NCI-H446 treated with DMSO at 0.1 percent for 48 hours (cell line): ENCODE measurements at regions not wholly inside any gene's neighbourhood (a gene's known extent, or its start where the extent isn't known, plus 50 kb on each side); places are given as distances from the start of the nearest gene placed in this dataset.

Experiments
- DNase-seq: peaks from one replicate; lab custom pipeline; 2025; lab: John Stamatoyannopoulos, UW

DNA sequence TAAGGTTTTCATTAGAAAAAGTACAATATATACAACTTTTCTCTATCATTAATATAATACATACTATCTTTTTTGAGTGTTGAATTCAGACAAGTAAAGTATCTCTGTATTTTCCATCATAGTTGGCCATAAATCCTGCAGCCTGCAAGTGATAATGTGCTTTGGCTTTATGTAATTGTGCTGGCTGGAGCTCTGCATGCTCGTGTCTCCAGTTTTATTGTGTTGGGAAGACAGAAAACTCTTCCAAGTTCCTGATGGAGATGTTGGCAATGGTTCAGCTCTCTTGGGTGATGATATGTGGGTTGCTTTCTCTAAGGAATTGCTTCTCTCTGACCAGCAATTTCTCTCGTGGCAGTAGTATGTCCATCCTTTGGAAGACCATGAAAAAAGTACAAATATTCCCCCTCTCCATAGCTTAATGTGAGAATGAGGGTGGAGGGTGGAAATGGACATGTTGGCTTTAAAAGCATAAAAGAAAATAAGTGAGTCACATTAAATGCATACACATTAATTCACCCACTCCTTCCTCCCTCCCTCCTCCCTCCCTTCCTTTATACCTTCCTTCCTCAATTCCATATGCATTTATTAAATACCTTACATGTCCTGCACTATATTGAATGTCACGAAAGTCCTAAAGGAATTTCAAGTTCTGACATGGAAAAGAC is 344.2 kb downstream of the MTX2 start:
- DNase-seq, result no peak

DNA sequence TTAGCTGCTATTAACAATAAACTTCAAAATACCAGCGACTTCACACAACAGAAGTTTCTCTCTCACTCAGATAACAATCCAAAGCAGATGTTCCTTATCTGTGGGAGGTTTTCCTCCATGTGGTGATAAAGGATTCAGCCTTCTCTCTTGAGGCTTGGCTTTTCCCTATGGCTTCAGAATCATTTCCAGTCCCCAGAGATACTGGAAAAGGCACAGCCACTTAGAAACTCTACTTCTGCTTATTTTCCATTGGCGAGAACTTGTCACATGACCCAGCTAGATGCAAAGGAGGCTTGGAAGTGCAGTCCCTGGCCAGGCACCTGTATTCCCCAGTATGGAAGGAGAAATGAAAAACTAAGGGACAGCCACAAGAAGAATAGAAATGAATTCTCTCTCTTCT is 344.8 kb downstream of the MTX2 start:
- no peak for DNase-seq

DNA sequence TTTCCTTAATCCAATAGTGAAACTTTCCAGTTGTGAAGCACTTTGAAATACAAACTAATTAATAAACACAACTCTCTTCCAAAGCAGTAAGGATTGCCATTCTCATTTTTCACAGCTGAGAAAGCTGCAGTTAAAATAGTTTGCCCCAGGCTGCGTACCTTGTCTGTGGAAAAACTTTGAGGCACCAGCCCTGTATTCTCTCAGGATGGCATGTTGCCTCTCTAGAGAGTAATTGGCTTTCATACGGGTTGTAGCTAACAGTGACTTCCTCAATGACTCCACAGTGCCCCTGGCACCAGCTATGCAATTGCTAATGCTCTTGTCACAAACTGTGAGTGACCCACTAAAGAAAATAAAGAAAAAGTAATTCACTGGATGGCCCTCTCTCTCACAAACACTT is 345.7 kb downstream of the MTX2 start:
- no peak for DNase-seq

DNA sequence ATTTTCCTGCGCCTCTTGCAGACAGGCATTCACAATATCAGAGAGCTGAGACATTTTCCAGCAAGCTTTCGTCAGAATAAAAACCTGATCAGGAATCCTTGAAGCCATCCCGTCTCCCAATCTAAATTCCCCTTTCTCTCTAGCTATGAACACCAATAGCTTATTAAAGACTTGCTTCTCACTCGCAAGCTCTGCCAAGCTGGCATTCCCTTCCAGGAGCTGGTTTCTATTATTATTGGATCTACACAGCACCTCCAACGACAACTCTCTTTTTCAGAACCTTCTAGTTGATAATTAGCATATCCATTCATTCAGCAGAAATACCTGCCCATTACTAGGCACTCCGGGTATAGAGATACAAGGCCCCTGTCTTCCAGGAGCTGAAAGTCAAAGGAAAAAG is 350.3 kb downstream of the MTX2 start:
- no peak for DNase-seq

DNA sequence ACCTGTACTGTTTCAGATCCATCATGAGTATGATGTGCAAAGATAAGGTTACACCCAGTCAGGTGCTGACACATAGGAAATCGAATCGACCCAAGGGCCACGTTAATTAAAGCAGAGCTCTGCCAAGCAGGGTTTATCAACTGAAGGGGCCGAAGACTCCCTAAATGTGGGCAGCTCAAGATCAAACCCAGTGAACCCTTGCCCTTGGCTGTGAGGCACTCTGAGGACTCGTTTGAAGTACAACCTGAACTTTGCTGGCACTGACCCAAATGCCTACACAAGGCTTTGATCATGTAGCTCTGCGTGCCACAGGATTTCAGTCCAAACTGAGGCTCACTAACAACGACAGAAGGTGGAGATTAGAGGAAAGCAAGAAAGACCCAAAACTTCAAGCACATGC is 352.1 kb downstream of the MTX2 start:
- no peak for DNase-seq

DNA sequence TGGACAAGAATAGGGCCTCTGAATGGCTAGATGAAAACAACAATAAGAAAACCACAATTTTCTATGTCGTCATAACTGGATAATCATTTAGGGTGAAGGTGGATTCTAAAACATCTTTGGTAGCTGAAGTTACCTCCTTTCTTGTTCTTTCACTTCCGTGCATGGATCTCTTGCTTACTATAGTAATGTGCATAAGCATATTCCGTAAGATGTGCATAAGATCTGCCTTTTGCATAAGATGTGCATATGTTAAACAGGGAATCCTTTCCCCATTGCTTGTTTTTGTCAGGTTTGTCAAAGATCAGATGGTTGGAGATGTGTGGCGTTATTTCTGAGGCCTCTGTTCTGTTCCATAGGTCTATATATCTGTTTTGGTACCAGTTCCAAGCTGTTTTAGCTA is 353.6 kb downstream of the MTX2 start:
- DNase-seq, result no peak

DNA sequence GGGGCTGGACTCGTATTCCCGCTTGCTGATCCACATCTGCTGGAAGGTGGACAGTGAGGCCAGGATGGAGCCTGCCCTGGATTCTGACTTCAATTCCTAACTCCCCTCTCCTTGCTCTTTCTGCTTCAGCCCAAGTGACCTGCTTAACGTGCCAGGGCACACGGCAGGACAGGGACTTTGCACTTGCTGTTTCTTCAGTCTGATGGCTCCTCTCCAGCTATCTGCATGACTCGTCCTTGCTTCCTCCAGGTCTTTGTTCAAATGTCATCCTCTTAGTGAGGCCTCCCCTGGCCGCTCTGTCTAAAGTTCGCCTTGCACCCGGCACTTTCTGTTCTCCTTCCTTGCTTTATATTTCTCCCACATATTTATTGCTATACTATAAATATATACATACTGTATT is 357.6 kb downstream of the MTX2 start:
- DNase-seq, result no peak

DNA sequence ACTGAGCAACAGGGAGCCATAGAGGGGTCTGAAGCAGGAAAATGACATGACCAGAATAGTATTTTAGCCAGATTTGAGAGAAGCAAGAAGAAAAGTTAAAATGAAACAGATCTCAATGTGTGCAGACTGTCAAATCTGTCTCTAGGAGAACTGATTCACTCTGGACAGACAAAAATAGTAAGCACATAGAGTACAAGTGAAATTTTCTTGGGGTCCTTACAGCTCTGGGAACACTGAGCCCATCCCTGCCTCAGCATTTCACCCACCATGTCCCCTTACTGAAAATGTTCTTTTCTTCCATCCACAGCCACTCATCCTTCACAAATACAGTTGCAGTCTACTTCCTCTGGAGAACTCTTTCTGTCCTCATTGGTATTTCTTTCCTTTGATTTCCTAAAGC is 359.2 kb downstream of the MTX2 start:
- DNase-seq, result no peak

DNA sequence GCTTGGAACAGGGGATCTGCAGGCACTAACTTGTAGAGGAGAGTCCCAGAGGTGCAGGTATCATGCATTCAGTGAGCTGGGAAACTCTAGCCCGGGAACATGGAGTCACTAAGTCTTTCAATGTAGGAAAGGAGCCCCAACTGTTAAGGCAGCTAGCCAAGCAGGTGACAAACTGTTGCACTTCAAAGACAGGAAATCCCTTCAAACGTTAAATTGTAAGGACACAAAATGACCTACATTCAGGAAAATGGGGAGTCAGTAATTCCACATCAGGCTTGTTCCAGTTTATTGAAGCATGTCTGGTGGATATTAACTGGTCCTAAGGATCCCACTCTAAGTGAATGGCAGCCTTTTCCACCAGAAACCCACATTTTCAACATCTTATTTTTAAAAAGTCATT is 364.5 kb downstream of the MTX2 start:
- no peak for DNase-seq

DNA sequence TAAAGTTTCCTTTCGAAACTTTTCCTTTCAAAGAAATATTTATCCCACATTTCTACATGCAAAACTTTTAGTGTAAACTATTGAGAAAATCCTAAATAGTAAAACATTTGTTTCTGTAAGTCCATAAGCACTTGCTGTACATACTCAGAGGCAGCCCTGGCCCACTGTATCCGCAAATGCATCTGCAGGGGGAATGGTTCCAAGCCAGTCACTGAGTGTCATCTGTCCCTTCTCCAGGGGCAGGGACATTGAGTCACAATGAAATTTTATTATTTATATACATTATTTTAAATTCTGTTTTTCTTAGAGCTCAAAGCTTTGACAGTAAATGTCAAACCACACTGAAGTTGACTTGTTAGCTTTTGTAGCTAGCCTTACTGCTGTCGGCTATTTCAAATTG is 367.2 kb downstream of the MTX2 start:
- DNase-seq, result no peak

DNA sequence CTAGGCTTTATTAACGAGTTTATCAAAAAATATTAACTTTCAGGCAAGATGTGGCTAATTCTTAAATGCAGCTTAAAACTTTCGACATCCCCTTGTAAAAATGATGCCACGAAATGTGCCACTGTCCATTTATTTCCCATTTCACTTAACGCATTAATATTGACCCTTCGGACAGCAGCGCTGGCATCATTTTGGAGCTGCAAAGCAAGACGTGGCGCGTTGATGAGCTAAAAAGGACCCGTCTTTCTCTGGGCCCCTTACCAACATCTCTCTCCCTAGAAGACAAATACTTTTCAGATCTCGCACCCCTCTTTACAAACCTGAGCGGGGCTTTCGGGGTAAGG is 367.9 kb downstream of the MTX2 start:
- no peak for DNase-seq

DNA sequence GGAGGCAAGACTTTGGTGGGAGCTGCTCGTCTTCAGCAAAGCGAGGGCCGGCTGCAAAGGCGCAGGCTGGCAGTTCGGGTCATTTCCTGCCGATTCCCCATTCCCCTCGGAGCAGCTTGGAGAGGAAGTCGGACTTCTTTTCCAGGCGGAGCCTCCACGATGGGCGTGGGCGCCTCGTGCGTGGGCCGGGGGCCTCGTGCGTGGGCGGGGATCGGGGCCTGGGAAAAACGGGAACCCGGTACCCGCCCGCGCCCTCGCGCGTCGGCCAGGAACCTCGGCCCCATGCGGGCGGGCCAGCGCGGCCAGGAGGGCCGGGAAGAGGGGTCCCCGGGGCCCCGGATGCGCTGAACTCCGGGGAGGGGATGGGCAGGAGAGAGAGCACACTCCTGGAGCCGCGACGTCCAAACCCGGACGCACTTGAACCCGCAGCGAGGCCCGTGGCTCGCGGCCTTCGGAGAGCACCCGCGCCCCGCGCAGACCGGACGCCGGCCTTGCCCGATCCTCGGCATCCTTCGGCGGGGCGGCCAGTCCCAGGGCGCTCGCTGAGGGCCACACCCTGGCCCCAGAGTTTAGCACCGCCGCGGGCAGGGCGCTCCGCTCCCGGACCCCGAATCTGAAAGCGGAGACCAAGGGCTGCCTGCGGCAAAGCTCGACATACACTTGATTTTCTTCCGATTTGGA is 368.4 kb downstream of the MTX2 start:
- no peak for DNase-seq

DNA sequence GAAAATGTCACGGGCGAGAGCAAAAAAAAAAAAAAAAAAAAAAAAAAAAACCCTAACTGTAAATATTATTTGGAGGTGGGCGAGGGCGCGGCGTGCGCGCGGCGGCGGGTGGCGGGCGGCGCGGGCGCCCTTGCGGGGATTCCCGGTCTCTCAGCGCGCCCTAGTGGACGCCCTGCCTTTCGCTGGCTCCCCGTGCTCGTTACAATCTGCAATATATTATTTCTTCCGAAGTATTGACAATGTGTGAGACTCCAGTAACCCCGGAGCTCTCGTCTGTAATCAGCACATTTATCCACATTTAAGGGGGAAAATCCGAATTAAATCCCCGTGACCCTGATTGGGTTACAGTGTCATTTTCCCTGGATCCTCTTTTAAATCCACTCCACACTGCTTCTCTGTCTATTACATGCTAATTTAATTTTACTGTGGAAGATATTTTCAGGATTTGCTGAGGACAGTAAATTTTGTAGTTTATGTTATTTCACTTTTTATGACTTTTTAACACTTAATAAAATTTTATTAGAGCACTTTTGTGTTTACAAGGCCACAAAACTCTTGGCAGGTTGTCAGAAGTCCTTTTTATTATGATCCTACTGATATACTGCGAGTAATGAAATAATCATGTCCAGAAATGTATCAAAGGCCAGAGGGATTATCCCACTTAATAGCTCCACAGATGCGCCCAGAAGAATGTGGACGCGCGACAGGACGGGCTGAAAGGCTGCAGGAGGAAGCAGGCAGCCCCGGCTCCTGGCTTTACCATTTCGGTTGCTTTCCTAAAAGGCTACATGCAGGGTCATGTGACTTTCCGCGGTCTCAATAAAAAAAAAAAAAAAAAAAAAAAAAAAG is 369.1 kb downstream of the MTX2 start:
- no peak for DNase-seq

DNA sequence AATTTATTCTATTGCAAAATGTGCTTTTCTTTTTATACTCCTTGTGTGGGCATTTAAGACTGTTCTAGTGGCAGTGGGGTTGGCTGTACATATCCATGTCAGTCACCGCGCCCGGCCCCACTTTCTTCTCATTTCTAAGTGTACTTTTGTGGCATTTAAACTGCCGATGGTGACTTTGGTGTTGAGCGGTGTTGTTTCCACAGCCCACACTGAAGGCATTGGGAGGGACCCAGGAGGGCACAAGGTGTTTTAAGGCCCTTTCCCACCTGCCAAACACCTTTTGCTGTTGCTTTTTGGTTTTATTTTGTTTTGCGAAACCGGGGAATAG is 369.7 kb downstream of the MTX2 start:
- DNase-seq, result no peak

DNA sequence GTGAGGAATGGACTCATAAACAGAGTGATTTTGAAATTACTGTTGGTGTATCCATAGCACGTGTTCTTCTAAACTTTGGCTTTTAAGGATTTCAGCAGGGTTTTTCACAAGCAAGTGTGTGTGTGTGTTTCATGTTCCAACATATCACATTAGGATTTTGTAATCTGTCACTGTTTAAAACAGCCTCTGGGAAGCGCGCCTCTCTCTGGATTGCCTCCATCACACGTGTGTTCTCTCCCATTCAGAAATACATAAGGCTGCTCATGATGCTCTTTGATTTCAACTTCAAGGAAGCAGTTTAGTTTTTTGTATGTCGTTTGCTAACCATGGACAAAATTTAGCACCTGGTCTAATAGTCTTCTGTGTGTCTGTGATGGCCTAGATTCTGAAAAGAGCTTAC is 370.4 kb downstream of the MTX2 start:
- no peak for DNase-seq

DNA sequence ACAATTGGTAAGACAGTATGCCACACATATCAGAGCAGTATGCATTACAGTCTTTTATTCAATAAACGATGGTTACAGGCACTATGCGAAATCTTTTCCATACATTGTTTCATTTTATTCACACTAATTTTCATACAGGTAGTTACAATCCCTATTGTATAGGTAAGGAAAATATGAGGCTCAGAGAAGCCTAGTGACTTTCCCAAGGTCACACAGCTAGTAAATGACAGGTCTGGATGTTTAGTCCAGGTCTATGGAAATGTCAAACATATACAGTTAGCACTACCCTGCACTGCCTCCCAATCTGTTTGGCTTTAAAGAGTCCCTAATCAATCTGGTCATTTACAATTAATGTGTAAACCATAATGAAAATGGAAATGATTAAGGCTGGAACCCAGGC is 372.2 kb downstream of the MTX2 start:
- DNase-seq, result no peak

DNA sequence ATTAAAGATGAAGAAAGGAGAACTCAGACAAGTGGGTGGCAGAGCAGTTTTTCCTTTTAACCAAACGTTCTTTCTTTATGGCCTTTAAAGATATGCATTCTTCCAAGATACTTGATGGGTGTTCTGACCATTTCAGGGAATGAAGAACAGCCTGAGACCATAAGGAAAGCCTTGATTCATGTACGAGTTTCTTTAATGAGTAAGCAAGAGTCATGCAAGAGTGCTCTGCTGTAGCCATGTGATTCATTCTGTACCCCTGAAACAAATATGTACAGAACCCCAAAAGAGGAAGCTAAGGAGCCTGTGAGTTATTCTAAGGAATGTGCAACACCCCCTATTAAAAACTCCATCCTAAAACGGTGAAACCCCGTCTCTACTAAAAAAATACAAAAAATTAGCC is 372.8 kb downstream of the MTX2 start:
- DNase-seq, result no peak

DNA sequence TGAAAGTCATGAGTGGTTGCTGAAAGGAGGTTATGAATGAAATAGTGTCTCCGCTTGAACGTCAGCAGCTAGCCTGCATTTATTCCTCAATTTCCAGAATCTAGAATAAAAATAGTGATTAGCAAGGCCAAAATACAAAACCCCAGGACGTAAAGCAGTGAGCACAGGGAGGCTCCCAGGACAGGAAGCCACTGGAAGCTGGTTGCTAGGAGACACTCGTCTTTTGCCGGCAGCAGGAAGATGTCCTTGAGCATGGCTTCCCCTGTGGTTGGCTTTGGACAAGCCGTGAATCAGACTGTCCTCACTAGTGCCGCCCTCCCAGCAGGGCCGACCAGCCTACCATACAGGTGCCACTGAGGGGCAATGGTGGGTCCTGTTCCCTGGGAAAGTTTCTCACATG is 374.4 kb downstream of the MTX2 start:
- no peak for DNase-seq

DNA sequence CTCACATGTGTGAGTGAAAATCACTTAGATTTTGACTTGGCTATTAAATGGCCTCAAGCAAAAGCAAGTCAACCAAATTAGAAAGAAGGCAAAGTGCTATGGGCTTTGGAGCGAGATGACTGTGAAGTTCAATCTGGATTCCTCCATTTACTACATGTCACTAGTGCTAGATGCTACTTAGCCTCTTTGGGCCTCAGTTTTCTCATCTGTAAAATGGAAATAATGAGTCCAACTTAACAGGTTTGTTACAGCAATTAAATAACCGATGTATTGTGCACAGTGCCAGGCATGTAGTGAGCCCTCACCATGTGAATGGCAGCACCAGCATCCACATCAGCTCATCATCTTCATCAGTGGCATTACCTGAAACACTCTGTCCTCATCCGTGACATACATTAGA is 376.3 kb downstream of the MTX2 start:
- DNase-seq, result no peak

DNA sequence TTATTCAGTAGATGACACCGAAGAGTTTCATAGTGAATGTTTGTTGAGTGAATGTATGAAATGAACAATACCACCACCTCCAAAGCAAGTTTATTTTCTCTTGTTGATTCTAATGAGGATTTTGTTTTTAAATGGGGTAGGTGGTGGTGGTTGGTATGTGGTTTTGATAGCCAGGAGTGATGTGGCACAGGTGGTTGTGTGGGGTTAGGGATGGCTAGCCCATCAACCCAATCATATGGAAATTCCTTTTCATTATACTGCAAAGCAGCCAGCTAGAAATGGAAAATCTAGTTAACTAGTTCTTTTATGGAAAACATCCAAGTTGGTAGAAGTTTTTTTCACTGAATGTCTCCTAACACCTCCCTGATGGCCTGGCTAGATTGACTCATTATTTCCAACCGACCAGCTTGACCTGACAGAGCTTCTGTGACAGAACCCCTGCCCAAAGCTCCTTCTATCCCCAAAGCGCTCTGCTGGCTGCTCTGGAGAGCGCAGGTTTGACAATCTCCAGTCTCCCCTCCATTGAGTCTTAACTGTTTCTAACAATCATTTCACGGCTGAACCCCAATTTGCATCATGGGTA is 376.9 kb downstream of the MTX2 start:
- no peak for DNase-seq

DNA sequence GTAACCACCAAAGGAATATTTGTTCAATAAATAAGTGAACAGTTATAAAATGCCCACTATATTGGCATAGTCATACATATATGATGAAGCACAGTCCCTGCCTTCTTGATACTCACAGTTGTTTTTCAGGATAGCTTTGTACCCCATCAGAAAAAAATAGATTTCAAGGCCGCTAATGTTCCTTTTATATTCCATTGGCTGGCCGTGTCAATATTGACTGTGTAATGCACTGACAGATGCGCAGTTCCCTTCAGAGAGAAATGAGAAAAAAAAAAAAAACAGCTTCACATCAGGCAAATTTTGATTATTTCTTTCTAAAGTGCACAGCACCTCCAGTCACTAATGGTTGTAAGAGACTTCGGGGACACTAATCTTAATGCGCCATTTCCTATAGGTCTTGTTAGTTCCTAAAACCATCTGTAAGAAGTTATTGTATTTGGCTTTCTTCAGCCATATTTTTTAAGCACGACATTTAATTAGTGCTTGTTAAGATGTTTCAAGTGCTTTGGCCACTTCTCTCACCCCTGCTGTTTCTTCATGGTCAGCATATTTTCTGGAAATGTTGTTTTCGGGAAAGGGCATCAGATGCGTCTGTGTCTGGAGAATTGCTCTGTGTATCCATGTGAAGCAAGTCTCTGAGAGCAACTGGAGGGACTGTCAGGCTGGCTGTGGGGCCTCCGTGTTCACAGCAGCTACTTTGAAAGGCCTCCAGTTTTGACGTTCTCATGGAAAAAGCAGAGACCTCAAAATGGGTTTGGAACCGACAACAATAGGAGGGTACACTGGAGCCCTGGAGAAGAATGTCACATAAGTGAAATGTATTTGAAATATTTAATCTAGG is 378.3 kb downstream of the MTX2 start:
- DNase-seq, result no peak

DNA sequence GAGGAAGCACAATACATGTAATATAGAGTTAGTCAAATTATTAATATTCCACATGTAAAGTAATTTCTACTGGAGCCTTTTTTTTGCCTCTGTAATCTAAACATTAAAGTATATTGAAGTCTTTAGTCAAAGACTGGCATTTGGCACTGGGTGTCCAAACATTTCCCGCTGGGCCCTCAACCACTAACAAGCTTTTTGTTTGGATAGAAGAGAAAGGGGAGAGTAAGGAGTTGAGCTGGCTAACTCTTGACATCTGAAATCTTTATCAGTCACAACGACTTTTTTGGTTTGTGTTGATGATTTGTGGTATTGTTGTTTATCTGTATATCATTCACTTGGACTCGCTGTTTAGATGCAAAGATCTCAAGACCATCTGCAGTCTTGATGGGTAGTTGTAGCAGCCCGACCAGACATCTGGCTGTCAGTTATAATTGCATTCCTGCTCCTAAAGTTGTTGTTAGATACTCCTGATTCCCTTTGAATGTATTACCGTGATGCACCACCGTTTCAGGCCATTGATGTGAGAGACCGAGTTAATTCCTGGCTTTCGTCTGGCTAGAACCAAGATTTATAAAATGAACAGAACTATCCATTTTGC is 379.6 kb downstream of the MTX2 start:
- no peak for DNase-seq
